ENCODE measurements at regions not wholly inside any gene's neighbourhood (a gene's known extent, or its start where the extent isn't known, plus 50 kb on each side); places are given as distances from the start of the nearest gene placed in this dataset.
"Not testable (repeated sequence)": the region's sequence is repeated elsewhere in the genome, so short reads cannot be mapped to it uniquely, and the experiment has no call there.

DNA sequence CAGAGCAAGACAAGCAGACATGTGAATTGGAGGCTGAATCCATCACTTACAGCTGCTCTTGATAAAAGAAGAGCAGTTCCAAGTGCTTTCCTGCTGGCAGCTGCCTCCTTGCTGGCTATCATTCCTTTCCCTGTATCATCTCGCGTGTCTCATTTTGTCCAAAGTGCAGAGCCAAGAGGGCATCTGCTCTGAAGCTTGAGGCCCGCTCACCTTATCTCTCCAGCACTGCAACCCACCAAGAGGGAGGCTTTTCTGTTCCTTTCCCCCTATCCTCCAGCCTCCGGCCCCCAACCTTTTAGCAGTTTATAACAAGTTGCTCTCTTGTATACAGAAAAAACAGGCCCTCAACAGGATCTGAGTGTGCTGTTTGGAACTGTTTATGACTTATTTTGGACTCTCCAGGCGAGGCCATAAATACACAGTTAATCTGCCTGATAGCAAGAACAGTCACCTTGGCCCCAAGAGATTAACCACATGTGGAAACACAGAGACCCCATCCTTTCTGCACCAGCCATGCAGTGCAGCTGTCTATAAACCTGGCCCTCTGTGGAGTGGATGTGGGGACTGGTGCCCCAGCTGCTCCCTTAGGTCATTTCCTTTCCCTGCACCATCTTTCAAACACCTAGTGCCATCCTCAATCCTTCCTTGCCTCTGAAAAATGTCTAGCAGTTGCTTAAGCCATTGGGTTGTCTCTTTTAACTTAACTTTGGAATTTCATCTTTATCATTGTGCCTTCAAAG lies 172.5 kb upstream of the FERMT1 start:
- DNase-seq = no peak

DNA sequence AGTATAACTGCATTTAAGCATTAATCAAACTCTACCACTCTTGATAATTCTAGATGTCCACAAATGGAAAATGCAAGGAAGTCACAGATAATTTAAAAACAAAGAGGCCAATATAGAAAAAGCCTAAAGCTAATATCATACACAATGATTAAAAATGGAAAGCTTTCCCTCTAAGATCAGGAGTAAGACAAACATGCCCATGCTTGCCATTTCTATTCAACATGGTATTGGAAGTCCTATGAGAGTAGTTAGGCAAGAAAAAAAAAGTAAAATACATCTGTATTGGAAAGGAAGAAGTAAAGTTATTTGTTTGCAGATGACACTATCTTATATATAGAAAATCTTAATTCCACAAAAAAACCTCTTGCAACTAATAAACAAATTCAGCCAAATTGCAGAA lies 164.6 kb upstream of the FERMT1 start:
- DNase-seq = no peak

DNA sequence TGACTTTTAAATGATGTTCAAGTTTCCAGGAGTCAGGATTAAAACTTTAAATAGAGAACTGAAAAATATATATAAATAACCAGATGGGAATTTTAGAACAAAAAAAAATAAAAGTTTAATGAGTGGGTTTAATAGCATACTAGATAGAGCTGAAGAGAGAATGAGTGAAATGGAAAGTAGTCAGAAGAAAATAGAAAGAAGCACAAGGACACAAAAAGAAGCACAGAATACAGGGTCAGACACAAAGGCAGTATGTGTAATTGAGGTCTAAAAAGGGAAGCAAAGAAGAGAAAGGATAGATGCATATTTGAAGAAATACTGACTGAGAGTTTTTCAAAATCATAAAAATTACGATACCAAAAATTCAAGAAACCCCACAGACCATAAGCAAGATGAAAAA lies 159.8 kb upstream of the FERMT1 start:
- no peak for DNase-seq

DNA sequence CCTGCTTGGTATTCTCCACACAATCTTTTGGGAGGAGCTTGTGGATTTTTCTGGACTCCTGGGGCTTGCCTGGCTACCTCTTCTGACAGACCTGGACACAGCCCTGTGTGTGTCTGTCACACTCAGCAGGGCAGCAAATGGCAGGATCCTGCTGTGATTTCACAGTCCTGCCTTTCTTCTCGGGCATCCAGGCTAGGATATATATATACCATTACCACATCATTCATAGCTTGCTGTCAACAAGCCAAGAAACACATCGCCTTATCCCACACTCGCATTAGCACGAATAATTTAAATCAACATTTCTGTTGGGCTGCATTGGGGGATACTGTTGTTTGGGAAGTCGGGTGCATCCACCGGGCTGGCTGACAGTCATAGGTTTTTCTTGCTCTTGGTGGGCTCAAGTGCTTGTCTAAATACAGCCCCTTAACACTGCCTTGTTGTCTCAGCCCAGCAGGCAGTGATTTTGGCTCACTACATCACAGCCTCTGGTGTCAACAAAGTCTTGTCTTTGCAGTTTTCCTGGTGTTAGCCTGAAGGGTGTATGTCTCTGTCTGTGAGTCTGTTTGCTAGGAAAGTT lies 154.9 kb upstream of the FERMT1 start:
- no peak for DNase-seq

DNA sequence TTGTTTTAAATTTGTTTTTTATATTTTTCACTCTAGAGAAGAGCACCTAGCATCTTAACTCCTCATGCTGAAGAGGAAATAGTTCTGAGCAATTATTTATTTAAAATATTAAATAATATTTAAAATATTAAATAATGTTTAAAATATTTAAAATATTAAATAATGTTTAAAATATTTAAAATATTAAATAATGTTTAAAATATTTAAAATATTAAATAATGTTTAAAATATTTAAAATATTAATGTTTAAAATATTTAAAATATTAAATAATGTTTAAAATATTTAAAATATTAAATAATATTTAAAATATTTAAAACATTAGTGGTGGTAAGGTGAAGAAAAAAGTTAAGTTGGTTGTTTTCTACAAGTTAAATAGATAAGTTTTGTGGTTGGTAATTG lies 147.6 kb upstream of the FERMT1 start:
- DNase-seq = not testable (repeated sequence)

DNA sequence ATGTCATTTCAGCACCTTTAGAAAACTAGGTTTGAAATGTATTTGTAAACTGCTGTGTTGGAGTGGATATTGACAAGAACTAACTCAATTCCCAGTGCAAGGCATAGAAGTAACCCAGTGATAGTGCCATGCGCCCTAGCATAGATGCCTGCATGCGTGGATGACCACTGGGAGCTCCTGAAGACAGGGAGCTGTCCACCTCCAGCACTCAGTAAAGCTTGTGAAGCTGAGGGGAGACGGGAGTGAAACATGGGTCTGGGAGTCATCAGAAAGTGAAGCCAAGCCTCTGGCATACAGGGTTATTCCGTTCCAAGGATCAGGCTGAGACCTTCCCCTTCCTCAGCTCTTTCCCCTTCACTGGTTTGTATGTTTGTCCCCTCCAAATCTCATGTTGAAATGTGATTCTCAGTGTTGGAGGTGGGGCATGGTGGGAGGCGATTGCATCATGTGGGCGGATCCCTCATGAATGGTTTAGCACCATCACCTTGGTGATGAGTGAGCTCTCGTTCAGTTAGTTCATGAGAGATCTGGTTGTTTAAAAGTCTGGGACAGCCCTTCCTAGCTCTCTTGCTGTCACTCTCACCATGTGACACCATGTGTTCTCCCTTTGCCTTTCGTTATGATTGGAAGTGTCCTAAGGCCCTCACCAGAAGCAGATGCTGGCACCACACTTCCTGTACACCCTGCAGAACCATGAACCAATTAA lies 146.5 kb upstream of the FERMT1 start:
- DNase-seq = no peak

DNA sequence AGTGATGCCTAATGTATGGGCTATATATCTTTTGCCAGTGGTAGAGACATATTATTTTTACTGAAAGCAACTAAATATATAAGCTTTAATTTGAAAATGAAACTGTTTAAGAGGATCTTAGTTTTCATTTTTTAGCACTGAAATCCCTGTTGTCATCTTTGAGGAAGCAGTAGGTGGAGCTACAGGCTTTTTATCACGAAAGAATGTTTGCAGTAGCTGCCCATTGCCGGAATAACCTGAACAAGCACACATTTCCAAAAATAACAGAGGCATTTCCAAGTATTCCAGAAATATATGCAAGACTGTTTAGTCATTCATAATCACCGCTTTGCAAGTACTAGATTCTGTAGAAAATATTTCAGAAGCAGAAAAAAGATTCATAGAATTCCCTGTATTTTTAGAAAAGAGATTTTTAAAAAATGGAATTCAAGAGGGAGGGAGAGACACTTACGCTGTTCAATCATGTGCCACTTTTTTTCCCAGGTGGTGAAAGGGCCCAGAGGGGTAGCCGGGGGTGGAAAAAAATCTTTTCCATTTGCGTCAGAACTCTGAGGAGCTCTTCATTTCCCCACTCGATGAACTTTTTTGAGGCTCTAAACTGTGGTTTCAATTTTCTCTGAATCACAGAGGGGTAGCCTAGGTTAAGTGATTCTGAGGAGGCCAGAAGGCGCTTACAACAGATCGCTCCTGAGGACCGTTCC lies 142.5 kb upstream of the FERMT1 start:
- DNase-seq = peak; percentile 22

DNA sequence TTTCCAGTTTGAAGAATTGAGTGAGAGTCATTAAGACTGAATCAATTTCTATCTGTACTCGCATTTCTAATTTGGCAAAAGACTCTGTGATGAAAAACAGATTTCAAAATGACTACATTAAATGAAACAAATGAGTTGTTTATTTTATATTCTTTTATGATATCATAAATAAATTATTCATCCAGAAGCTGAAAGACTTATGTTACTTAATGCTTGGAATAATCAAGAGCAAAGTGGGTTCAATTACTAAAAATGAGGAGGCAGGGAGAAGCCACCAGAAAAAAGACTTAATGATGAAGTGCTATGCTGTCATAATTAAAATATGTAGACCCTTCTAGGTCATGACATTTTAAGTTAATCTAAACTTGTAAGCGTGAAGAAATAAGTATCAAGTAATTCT lies 130.6 kb upstream of the FERMT1 start:
- no peak for DNase-seq

DNA sequence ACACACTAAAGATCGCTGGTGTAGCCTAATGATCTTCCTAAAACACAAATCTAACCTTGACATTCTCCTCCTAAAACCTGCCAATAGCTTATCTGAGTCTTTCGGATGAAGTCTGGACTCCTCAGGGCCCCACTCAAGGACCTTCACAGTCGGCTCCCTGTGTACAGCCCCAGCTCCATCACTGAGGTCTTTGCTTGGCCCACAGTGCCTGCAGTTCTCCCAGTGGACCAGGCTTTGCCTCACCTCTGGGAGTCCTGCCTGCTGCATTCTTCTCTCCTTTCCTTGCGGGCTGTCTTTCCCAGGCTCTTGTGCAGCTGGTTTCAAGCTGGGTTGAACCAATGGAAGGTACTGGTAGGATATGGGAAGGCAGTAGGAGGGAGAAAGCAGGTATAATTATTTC lies 122.6 kb upstream of the FERMT1 start:
- no peak for DNase-seq

DNA sequence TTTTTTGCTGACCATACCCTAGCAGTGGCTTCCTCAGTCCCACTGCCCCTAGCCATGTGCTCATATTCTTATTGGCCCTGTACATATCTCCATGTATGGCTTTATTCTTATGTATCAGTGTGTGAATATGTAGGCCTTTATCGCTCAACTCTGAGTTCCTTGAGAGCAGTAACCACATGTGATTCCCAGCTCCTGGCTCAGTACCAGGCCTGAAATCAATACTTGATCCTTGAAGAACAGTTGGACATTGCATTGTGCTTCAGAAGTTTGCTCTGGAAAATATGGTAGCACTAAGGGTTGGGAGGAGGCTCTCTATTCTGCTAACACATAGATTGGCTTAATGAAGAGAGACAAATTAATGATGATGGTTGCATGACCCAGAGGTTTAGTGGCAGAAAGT lies 118.8 kb upstream of the FERMT1 start:
- DNase-seq = no peak

DNA sequence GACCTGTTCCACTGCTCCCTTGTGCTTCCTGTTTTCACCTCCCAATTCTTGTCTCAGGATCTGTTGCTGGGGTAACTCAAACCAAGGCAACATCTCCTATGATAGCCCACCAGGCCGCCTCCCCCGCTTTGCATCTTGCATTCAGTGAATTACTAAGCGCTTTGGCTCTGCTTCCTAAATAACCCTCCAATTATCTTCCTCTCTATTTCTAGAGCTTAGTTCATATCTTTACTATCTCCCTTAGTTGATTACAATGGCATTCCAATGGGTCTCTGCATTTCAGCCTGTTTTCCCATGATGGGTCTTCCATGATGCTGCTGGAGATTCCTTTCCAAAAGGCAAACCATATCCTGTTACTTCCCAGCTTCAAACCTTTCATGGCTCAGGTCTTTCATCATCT lies 117.2 kb upstream of the FERMT1 start:
- DNase-seq = no peak

DNA sequence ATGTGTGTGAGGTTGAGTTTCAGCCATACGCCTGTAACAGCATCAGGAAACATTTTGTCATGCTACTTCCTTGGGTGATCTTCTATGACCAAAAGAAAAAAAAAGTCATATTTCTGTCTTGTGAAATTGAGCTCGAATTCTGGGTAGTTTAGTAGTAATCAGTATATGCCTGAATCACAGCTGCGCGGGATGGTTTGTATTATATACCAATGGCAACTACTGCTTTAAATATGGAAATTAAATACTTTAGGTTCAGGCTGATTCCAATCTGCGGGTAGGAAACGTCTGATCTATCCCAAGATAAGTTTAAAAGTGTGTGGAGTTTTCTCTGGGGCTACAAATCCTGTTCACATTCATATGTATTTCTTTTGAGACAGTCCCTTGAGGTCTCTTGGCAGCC lies 115.6 kb upstream of the FERMT1 start:
- DNase-seq = no peak

DNA sequence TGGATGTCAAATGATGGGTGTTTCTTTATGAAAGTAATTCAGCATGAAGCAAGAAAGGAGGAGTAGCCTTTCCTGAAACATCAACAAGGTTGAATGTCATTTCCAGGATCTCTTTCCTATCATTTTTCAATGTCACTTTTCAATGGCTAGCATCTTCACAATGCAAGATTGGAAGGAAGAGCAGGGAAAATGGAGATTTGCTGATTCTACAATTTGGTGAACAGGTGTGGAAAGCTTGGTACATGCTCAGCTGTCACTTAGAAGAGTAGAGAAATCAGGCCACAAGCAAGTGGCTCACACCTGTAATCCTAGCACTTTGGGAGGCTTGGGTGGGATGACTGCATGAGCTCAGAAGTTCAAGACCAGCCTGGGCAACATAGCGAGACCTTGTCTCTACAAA lies 112.7 kb upstream of the FERMT1 start:
- DNase-seq = no peak

DNA sequence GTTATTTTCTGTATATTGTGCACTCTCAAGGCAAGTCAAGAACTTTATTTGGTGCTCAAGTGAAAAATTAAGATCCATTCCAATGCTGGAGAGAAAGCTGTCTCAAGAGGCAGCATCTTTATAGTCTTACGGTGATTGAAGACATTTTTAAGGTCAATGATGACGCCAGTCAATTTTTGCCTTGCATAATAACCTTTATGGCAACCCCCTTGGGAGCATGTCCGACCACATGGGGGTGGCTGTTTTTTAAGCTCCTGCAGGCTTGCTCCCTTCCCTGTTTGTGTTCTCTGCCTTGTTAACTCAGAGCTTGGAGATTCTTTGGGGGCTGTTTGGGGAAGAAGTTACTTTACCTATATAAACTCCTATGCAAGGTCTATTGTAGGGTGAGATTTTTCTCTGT lies 109.6 kb upstream of the FERMT1 start:
- DNase-seq = no peak

DNA sequence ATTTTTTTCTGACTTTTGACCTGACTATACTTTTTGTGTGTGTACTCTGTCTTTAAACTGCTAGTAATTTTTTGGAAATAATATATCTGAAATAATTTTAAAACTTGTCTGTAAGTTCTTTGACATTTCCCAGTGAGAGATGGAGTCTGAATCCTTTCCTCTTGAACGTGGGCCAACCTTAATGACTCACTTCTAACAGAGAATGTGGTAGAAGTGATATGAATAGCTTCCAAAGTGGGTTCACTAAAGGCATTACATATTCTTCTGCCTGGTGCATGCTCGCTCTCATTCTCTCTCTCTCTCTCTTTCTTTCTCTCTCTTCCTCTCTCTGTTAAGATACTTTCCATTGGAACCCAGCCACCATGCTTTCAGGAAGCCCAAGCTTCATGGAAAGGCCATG lies 108.7 kb upstream of the FERMT1 start:
- no peak for DNase-seq

DNA sequence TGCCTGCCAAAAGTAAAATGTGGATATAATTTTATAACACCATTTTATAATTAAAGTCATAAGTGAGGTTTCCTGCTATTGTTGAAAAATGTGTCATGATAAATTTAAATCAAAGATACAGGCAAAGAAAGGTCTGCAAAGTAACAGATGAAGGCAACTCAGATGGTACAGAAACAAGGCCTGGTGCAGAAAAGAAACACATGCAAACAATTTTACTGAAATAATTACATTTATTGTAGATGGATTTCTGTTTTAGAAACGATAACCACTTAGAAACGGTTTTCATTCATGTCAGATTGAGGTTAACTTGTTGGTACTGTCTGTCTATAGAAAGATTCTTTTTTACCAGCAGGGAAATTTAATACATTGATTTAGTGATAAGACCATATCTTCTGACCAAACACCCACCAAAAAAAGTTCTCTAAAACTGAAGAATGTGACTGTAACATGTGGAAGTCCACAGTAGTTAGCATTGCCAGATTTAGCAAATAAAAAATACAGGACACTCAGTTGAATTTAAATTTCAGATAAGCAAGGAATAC lies 105.5 kb upstream of the FERMT1 start:
- no peak for DNase-seq

DNA sequence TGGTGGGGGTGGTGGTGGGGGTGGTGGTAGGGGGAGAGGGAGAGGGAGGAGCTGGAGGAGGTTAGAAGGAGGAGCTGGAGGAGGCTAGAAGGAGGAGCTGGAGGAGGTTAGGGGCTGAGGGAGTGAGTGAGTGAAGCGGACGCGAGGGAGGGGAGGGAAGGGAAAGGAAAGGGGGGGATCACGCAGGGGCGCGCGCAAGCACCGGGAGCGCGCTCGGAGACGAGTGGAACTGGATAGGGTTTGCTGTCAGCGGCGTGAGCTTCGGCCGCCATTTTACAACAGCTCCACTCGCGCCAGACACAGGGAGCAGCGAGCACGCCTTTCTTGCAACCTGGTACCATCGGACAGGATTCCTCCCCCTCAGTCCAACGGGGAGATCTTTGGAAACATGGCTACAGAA lies 90.5 kb upstream of the FERMT1 start:
- DNase-seq = no peak

DNA sequence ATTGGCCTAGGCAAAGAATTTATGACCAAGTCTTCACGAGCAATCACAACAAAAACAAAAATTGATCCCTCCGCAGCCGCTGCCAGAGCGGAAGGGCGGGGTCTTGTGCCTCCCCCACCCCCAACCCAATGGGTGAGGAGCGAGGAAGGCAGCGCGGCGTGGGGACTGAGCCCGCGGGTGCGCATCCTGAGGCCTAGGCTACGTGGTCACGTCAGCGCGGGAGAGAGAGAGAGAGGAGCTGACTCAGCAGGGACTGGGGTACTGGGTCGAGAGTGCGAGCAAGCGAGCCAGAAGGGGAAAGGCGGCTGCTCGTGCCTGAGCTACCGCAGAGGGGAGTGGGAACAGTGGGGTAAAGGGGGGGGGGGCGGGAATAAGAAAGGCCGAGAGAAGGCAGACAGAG lies 90.1 kb upstream of the FERMT1 start:
- DNase-seq = no peak

DNA sequence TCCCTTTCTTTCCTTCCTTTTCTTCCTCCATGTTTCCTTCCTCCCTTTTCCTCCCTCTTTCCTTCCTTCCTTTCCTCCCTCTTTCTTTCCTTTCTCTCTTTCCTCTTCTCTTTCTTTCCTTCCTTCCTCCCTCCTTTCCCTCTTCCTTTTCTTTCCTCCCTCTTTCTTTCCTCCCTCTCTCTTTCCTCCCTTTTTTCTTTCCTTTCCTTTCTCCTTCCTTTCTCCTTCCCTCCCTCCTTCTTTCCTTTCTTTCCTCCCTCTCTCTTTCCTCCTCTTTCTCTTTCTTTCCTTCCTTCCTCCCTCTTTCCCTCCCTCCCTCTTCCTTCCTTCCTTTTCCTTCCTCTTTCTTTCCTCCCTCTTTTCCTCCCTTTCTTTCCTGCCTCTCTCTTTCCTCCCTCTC lies 86.3 kb upstream of the FERMT1 start:
- DNase-seq = no peak

DNA sequence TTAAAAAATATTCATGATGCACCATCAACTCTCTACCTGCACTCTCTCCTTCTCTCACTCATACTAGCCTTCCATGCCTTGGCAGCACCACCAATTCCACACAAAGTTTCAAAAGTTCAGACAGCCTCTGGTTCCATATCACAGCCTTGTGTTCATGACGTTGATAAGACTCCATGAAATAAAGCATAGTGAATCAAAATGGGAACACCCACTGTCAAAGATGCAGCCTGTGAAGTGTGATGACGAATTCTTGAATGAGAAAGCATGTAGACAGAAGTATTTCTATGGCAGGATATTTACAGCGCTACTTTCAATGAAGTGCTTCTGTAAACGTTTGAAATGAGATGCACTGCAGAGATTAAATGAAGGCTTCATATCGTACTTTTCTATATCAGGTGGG lies 77.3 kb upstream of the FERMT1 start:
- DNase-seq = no peak

DNA sequence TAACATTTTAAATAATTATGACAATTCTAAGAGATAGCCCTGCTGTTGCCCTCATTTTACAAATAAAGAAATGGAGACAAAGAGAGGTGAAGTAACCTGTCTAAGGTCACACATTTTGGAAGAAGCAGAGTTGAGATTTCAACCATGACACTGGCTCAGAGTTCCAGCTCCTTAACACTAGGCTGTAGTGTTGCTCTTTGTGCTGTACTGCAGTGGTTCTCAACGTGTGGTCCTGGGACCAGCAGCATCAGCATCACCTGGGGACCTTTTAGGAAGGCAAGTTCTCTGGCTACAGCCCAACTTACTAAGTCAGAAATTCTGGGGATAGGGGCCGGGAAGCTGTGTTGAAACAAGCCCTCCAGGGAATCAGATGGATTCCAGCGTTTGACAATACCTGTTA lies 62.4 kb upstream of the FERMT1 start:
- no peak for DNase-seq

DNA sequence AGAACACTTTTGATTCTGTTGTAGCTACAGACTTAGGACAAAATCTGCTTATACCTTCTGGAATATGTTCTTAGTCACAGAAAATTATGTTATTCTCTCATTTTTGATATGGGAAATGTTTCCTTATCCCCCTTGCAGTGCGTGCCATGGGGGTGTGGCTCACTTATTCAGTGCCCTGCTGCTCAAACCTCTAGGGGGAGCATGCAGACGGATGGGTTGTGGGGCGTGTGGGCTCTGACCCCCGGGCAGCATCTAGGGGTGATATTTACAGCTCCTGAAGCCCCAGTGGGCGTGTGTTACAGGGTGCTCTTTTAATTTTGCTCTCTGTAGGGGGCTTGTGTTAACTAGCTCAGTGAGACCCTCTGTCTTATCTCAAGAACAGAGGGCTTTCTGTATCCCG lies 61.3 kb upstream of the FERMT1 start:
- no peak for DNase-seq

DNA sequence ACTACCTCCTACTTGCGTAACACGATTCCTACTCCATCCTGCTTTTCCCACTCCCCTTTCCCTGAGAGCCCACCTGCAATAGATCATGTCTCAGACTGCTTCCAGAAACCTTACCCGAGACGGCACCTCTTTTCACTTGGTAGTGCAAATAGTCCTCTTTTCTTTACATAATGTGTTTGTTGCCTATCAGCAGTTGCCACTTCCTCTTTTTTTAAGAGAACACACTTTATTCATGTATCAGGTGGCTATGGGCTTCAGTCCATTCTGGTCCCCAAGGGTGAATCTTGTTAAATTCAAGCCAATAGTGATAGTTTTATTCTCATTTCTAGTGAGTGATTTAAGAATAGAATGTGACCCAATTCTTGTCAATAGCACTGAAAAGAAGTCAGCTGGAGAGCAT lies 57.7 kb upstream of the FERMT1 start:
- no peak for DNase-seq

DNA sequence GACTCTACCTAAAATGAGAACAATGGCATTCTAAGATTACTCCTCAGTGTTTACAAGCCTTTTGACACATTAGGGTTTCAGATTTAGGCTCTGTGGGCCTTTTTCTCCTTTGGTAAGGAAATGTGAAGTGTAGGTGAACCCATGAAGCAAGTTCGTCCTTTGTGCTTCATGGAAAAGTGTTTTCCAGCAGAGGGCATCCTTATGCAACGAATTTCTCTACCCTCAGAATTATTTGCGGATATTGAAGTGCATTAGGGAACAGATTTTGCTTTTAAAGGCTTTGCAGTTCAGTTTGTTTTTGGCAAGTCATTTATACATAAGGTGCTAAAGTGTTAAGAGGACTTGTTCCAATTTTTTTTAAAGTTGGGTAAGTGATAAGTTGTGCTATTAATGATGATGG lies 55.7 kb upstream of the FERMT1 start:
- no peak for DNase-seq

All from suppressor macrophage treated with lipopolysaccharide for 4 hours (primary cell).